ENCODE measurements at regions not wholly inside any gene's neighbourhood (a gene's known extent, or its start where the extent isn't known, plus 50 kb on each side); places are given as distances from the start of the nearest gene placed in this dataset.

- H3K4me3 ChIP-seq (ENCODE audit: low read length): no peak overlapping the region
- no peak for DNase-seq (ENCODE audit: low read depth)
- TF ChIP-seq, protein P1, sequence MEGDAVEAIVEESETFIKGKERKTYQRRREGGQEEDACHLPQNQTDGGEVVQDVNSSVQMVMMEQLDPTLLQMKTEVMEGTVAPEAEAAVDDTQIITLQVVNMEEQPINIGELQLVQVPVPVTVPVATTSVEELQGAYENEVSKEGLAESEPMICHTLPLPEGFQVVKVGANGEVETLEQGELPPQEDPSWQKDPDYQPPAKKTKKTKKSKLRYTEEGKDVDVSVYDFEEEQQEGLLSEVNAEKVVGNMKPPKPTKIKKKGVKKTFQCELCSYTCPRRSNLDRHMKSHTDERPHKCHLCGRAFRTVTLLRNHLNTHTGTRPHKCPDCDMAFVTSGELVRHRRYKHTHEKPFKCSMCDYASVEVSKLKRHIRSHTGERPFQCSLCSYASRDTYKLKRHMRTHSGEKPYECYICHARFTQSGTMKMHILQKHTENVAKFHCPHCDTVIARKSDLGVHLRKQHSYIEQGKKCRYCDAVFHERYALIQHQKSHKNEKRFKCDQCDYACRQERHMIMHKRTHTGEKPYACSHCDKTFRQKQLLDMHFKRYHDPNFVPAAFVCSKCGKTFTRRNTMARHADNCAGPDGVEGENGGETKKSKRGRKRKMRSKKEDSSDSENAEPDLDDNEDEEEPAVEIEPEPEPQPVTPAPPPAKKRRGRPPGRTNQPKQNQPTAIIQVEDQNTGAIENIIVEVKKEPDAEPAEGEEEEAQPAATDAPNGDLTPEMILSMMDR (conservative IDR thresholded peaks at IDR 0.05; ENCODE audit: low read depth, low read length): no peak
These were observed 87.1 kb downstream of the HS1BP3 start for GRCh38 chr2:20563833-20564232.

DNA sequence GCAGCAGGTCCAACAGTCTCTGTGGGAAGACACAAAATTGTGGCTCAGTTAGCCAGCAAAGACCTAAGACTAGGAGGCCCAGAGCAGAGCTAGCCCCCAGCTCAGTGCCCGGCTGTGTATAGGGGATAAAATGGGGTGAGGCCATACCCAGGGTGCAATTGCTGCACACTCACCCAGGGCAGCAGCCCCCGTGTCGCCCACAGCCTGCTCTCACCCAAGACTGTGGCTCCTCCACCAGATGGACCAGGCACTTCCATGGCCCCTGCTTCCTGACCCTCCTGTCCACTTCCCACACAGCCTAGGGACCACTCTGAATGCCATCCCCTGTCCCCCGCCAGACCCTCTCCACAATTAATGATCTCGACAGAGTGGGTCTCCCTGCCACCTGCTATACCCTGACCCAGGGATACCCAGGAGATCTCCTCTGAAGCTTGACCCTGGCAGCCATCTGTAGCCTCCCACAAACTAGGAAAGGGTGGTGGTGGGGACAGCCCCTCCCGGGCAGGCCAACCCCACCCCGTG, 85.7 kb downstream of the HS1BP3 start:
- TF ChIP-seq, protein P1 (conservative IDR thresholded peaks at IDR 0.05; ENCODE audit: low read depth, low read length): no peak
- H3K4me3 ChIP-seq (ENCODE audit: low read length): no peak overlapping the region
- DNase-seq (ENCODE audit: low read depth): no peak

DNA sequence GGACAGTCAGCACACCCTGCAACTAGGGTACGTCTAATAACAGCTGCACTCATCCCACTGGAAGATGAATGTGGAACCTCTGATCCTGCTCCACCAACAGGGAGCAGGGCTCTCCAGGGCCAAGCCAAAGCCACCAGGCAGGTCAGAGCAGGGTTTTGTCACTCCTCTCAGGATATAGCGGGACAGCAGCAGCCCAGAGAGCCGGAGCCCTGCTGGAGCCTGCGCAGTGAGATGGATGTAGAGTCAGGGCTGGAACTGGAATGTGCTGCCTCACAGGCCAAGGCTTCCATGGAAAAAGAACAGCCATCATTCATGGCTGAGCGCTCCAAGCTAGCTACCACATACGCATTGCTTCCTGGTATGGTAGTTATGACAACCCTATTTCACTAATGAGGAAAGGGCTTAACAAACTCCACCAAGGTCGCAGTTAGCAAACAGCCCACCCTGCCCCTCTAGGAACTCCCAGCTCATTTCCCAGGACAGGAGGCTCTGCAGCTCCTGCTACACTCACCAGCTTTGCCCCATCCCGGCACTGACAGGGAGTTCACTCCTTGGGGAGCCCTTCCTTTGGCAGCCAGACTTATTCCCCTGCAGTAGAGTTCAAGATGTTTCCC, 85.2 kb downstream of the HS1BP3 start:
- H3K4me3 ChIP-seq (ENCODE audit: low read length): no peak overlapping the region
- no peak for DNase-seq (ENCODE audit: low read depth)
- TF ChIP-seq, protein P1 (conservative IDR thresholded peaks at IDR 0.05; ENCODE audit: low read depth, low read length): no peak

DNA sequence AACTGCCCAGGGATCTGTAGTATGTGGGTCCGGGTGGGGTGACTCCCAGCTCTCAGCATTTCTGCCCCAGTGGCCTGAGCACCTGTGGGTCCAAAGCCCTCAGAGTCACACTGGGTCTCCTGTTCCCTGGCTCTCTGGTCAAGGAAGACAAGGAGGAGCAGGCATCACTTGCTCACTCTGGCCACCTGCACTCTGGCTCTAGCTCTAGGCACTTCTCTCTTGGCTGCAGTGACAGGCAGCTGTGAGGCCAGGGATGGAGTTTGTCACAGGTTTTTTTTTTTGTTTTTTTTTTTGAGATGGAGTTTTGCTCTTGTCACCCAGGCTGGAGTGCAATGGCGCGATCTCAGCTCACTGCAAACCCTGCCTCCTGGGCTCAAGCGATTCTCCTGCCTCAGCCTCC, 84.6 kb downstream of the HS1BP3 start:
- no peak overlapping the region for H3K4me3 ChIP-seq (ENCODE audit: low read length)
- TF ChIP-seq, protein P1 (conservative IDR thresholded peaks at IDR 0.05; ENCODE audit: low read depth, low read length): no peak
- DNase-seq (ENCODE audit: low read depth): no peak

DNA sequence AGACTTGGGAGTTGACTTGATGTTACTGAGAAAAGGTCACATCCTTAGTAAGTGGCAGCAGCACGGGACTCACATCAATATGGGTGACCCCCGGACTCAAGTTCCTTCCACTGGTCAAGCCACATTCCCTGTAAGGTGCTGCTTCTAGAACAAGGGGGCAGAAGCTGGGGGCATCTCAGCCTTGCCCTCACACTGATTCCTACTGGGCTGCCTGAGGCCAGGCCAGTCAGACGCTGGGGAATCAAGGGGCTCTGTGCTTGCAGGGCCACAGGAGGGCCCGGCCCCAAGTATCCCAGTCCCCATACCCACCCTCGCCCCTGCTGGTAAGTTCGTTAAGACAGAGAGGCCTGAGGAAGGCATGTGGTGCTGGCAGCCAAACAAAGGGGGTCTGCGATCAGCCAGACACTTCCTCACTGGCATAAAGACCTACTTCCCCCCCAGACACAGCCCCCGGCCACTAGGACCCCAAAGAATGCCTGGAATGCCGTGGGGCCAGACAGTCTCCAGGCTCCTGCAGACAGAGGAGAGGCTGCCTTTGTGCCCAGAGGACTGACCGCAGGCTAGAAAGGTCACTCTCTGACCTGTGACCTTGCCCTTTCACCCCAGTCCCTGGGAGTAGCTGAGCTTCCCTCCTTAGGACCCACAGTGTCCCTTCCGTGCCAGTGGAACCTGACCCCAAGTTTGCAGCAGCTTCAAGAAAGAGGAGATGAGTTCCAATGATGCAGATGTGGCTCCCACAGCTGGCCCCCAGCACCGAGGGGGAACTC, 83.6 kb downstream of the HS1BP3 start:
- TF ChIP-seq, protein P1 (conservative IDR thresholded peaks at IDR 0.05; ENCODE audit: low read depth, low read length): no peak
- H3K4me3 ChIP-seq (ENCODE audit: low read length): no peak overlapping the region

More for the DNA sequence above, 83.6 kb downstream of the HS1BP3 start:
- DNase-seq (ENCODE audit: low read depth): no peak
